ENCODE measurements at regions not wholly inside any gene's neighbourhood (a gene's known extent, or its start where the extent isn't known, plus 50 kb on each side); places are given as distances from the start of the nearest gene placed in this dataset.

DNA sequence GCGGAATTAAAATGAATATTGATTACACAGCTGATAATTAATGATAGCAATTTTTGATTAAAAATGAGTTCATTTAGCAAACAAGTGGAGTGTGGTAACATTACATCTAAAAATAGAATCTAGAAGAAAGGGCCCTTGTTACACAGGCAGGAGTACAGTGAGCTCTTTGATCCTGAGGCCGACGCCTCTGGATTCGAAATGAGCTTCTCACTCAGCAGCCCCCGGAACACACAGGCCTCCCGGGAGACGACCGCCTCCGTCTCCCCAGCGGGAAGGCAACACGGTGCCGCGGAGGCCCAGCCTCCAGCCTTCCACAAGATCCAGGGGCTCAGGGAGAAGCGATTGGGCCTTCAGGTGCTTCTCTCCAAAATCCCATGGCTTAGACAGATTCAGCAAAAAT is 379.1 kb downstream of the BRD1 start:
- WGBS, 4 donors: 58 to 75% (median 59%) methylated on average over 4 to 14 of the region's 14 CpGs
- no peak for DNase-seq
- no peaks in the 10 kb centered on the region for H3K36me3 ChIP-seq (replicated peaks in 1 of 2)
- H3K4me3 ChIP-seq: no peak overlapping the region
- TF ChIP-seq CTCF (IDR thresholded peaks at IDR 0.05) (no peak), POLR2A (IDR thresholded peaks at IDR 0.05) (no peak)
- H3K27ac ChIP-seq: no peak overlapping the region
- H3K4me1 ChIP-seq (replicated peaks in 1 of 2): no peaks in the 10 kb centered on the region
- H3K9me3 ChIP-seq (replicated peaks in 1 of 3): no peaks in the 10 kb centered on the region
- peaks cover 3% of the 10 kb centered on the region for H3K27me3 ChIP-seq
- intact Hi-C loops (cut with DNase I): no loop called here

DNA sequence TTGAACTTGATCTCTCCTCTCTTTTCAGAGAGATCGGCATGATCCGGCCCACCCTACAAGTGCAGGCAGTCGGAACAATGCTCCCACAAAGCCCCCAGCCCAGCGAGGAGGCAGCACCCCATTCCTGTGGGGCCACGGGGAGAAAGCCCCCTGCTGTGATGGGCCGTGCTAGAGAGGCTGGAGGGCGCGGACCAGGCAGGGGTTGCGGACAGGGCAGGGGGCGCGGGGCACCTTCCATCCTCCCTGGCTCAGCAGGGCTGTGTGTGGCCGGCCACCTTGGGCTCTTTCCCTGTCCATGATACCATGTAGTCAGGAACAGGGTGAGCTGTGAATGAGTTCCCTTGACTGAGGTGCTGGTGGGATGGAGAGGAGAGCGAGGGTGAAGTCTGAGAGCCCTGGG is 379.8 kb downstream of the BRD1 start:
- WGBS, 4 donors: 68 to 82% (median 79%) methylated on average over 5 to 13 of the region's 13 CpGs
- no peak for DNase-seq
- Histone ChIP-seq H3K27ac (no peak overlapping the region), H3K9me3 (replicated peaks in 1 of 3) (no peaks in the 10 kb centered on the region), H3K4me1 (replicated peaks in 1 of 2) (no peaks in the 10 kb centered on the region), H3K27me3 (peaks cover 3% of the 10 kb centered on the region), H3K36me3 (replicated peaks in 1 of 2) (no peaks in the 10 kb centered on the region), H3K4me3 (no peak overlapping the region)
- no peak for TF ChIP-seq CTCF (IDR thresholded peaks at IDR 0.05)
- TF ChIP-seq POLR2A (IDR thresholded peaks at IDR 0.05): no peak
- intact Hi-C loops (cut with DNase I): no loop called here

GRCh38 chr22:49446759-49447710 is 380.6 kb downstream of the BRD1 start:
- H3K36me3 ChIP-seq (replicated peaks in 1 of 2): no peaks in the 10 kb centered on the region
- H3K27me3 ChIP-seq: peaks cover 3% of the 10 kb centered on the region
- TF ChIP-seq CTCF (IDR thresholded peaks at IDR 0.05): no peak
- TF ChIP-seq POLR2A (IDR thresholded peaks at IDR 0.05): no peak
- H3K27ac ChIP-seq: no peak overlapping the region
- H3K4me3 ChIP-seq: no peak overlapping the region
- H3K4me1 ChIP-seq (replicated peaks in 1 of 2): no peaks in the 10 kb centered on the region
- DNase-seq: no peak
- WGBS, 4 donors: 62 to 71% (median 63%) methylated on average over 17 to 21 of the region's 21 CpGs
- H3K9me3 ChIP-seq (replicated peaks in 1 of 3): no peaks in the 10 kb centered on the region
- intact Hi-C loops (cut with DNase I): no loop called here

- TF ChIP-seq CTCF (IDR thresholded peaks at IDR 0.05): no peak
- 48 to 56% (median 52%) methylated on average over 17 to 18 of the region's 18 CpGs for WGBS, 4 donors
- no peak for DNase-seq
- no peak overlapping the region for H3K4me3 ChIP-seq
- H3K27me3 ChIP-seq: peaks cover 3% of the 10 kb centered on the region
- no peaks in the 10 kb centered on the region for H3K36me3 ChIP-seq (replicated peaks in 1 of 2)
- H3K27ac ChIP-seq: no peak overlapping the region
- H3K4me1 ChIP-seq (replicated peaks in 1 of 2): no peaks in the 10 kb centered on the region
- intact Hi-C loops (cut with DNase I): no loop called here
- H3K9me3 ChIP-seq (replicated peaks in 1 of 3): no peaks in the 10 kb centered on the region
These were observed 381.4 kb downstream of the BRD1 start for GRCh38 chr22:49446145-49446758.

Measured in adrenal gland (tissue), 9 donors.